Dedifferentiated amniotic fluid mesenchymal stem cell (primary cell): ENCODE measurements at regions not wholly inside any gene's neighbourhood (a gene's known extent, or its start where the extent isn't known, plus 50 kb on each side); places are given as distances from the start of the nearest gene placed in this dataset.

Source experiments
- DNase-seq: peaks from one replicate; pipeline ENCODE4 v3.0.0-alpha.2; 2016; ENCODE audit errors: extremely low spot score

DNA sequence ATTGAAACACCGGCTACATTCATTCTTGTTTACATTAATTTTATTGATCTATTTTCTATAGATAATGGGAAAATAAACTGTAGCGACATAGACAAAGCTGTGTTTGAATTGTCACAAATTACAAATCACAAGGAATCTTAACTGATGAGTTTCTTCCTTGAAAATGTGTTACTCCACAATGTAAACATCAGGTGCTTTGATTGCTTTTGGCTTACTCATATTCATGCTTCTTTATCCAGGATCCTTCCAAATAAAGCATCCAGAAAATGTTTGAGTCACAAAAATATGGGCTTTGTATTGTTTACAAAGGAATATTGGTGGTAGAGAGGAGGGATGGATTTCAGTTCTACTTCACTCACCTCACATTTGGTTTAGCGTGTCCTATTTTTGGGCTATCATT lies 64.0 kb downstream of the BMP2 start:
- DNase-seq = no peak

DNA sequence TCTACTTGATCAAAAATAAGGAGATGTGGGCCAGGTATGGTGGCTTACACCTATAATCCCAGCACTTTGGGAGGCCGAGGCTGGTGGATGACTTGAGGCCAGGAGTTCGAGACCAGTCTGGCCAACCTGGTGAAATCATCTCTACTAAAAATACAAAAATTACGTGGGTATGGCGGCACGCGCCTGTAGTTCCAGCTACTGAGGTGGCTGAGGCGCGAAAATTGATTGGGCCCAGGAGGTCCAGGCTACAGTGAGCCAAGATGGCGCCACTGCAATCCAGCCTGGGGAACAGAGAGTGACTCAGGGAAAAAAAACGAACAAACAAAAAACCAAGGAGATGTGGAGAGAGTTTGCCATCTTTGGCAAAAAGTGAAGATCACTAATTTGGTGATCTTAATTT lies 65.3 kb downstream of the BMP2 start:
- no peak for DNase-seq

DNA sequence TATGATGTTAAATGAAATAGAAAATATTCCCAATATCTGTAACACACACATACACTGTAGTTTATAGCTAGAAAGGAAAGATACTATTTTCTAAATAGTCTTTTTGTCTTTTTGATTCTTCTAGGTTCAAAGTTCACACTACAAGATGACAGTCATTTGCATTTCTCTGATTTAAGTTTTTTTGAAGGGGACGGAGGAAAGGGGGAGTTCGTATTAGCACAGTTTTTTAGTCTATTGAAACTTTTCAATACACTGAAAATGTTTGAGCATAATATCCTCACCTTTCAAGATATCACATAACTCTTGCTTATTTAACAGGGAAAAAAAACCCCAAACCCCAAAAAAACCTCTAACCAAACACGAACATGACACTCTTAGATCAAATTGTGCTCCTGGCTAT lies 68.1 kb downstream of the BMP2 start:
- no peak for DNase-seq

DNA sequence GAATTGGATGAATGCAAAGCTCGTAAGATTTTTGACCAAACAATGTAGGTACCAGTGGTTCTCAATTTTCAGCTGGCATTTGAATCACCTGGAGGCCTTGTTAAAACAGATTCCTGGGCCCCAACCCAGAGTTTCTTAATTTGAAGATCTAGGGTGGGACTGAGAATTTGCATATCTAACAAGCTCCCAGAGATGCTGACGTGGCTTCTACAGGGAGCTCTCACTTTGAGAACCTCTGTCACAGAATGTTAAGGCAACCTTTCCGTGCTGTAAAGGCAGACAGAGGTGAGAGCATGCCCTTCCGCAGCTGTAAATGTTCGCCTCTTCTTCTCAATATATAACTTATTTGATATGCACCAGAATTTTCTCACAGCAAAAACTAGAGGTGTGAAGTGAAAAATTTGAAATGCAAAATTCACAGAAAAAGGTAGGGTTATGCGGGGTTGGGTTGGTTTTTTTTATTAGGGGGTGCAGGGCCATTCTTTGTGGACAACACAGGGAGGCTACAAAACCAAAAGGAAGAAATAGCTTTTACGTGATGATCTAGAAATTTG lies 69.4 kb downstream of the BMP2 start:
- no peak for DNase-seq

DNA sequence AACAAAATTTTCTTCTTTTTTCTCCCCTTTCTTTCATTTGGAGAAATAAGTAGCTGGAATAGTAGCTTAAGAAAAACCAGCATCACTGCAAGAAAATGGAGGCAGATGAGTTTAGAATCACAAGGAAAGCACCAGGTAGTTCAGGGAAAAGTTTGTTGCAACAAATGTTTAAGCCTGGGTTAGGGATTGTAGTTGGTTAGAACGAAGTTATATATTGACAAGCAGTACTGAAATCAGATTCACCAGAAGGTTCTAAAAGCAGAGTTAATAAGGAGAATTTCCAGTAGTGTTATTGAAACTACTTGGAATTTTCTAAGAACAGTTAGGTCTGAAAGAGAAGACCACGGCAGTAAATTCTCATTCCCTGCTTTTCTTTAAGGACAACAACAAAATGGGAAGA lies 70.2 kb downstream of the BMP2 start:
- no peak for DNase-seq

DNA sequence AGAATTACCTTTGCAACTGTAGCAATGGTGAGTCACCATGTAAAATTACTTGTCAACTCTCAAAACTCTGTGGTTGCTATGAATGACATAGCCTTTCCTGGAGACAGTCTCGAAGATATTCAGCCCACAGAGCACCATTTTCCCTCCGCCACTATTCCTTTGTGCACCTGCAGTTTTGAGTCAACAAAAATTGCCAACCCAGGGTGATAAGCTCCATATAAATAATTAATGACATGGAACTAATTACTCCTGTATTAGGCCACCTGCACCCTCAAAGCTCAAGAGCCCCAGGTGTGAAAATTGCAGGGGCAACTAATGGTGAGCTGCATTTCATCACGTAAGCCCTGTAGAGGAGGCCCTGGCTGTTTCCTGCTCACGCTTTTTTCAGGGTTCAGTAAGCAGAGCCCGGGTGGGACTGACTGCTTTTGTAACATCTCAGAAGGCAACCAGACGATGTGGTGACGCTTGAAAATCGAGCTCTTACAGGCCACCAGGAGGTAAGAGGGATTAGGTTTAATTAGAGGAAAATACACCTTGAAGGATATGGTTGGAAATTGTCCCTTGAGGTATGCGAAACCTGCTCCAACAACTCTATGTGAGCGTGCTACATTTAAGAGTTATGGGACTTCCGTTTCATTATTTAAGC lies 70.8 kb downstream of the BMP2 start:
- DNase-seq = no peak

DNA sequence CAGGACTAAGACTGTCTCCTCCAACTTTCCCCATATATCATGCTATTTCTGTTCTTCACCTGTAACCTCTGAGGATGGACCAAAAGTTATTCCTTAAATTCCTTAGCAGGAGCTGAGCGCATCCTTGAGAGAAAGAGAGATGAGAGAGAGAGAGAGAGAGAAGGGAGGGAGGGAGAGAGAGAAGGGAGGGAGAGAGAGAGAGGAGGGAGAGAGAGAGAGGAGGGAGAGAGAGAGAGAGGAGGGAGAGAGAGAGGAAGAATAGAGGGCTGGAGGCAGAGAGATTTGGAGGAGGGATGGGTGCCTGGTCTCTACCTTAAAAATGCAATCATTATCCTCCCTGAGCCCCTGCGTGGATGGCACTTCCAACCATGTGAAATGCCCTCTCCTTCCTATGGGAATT lies 73.6 kb downstream of the BMP2 start:
- DNase-seq = no peak

DNA sequence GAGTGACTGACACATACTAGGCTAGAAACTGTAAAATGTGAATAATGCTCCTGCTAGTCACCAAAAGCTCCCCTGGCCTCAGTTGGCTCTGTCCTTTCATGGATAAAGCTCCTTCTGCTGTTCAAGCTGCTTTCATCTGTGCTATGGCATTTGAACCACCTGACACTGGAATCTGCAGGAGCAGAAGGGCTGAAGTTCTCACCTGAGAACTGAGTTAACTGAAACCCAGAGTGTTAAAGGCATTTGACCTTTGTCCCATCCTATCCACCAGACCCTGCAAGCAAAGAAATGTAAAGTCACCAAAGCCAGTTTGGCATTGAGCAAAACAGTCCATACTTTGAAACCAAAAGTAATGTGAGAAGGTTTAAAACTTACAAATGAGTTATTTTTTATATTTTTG lies 77.7 kb downstream of the BMP2 start:
- no peak for DNase-seq

DNA sequence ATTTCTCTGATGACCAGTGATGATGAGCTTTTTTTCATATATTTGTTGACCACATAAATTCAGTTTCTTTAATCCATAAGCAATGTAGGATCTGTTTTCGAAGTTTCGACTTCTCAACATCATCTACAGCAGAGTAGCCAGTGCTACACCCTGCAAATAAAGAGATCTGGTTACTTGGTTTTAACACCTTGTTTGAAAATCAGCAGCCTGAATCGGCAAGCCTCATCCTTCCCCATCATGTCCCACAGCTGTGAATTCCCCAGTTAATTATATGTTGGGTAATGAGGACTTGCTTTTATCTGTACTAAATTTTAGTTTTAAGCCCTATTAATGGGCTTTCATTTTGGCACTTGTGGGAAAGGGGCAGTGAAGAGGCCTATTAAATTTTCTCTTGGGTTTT lies 80.6 kb downstream of the BMP2 start:
- no peak for DNase-seq

DNA sequence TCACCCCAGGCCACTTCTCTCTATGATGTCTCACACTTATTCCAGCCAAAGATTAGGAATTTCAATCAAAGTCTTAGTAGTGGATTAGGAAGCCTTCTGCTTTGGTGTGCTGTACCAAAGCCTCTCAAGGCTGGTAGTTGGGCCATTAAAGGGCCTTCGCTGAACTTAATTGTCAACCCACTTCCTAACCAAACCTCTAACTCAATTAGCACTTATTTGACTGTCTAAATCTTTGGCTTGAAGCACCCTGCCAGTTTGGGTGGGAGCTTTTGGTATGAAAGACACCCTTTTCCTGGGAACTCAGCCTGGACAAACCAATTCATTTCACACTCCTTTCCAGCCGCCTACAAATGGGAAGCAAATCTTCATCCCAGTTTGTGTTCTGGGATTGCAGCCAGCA lies 81.5 kb downstream of the BMP2 start:
- no peak for DNase-seq

DNA sequence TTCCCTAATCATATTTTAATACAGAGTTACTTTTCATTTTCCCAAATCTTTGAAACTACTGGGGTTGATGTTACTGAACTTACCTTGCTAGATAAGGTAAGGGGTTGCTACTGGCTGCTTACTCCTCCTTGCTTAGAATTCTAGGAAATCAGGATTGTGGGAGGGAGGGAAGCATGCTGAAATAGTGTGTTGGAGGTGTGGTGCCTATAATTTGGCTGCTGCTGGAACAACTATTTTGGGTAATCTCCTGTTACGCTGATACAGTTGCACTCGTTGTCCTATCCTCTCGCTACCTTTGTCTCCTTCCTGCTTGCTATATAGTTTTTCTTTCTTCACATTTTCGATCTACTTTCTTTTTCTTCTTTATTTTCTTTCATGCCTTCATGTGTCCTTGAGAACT lies 83.7 kb downstream of the BMP2 start:
- DNase-seq = no peak

DNA sequence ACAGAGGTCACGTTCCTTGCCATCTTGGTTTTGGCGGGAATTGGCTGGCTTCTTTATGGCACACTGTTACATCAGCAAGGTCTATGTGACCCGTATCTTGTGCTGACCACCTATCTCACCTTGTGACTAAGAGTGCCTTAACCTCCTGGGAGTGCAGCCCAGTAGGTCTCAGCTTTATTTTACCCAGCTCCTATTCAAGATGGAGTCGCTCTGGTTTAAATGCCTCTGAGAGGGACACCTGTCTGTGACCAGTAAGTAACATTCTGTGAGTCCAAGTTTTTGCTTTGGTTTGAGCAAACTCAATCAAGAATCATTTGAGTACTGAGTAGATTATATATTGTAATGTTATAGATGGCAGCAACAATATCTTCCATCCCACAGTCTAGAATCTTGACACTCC lies 85.0 kb downstream of the BMP2 start:
- DNase-seq = no peak

DNA sequence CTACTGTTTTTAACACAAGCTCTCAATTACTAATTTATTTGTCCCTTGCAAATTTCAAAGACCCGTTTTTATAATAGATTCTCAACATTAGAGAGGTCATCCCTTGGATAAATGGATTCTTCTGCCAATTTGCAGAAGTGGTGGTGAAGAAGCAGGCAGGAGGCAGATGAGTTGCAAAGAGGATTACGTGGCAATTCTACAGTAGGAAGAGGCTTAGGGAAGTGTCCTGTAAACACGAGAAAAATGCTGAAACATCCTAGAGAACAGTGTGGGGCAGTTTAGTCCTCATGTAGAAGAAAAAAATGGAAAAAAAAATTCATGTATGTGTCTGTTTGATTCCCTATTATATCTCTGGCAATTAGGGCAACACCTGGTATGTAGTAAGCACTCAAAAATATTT lies 87.6 kb downstream of the BMP2 start:
- no peak for DNase-seq

DNA sequence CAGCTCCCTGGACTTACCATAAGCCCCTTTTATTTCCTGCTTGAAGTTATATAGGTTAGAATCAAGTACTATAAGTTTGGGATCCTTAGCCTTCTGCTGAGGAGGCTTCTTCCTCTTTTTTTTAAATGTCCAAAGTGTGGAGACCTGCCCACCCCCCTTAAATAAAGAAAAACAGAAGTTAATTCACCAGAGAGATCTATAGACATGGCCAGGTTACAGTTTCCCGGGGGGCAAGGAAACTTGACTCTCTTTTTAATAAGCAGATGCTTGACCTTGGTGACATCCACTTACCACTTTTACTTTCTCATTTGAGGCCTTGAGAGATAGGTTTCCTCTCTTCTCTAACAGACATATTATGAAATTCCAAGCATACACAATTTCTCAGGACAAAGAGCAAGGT lies 88.3 kb downstream of the BMP2 start:
- no peak for DNase-seq

DNA sequence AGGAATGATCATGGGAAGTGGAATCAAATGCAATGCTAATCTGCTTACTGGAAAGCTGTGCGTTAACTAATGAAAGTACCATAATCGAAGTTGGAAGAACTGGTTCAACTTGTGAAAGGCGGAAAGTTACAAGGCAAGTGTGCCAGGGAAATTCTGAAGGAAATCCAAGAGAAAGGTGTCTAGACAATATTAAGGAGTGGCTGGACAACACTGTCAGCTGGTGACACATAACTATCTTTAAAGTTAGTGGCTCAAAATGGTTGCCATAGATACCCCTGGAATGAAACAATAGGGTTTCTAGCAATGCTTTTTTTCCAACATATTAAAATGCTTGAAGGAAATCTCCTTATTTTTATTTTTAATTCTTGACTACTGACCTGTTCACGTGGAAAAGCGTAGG lies 90.4 kb downstream of the BMP2 start:
- no peak for DNase-seq

DNA sequence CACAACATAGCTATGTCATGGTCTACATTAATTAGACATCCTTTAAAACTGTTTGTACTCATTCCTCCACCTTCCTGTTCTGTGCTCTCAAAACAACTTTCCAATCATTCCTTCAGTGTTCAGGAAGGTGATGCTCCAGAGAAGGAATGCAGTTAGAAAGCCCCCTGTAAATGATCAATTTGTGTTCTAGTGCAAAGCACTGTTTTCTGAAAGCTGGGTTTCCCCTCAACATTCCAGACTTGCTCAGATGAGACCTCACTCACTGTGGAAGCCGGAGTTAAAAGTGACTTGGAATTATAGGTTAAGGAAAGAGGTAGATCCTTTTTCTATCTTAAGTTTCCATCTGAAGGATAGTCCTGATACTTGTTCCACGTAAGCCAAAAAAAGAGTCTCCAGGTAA lies 95.9 kb downstream of the BMP2 start:
- no peak for DNase-seq

DNA sequence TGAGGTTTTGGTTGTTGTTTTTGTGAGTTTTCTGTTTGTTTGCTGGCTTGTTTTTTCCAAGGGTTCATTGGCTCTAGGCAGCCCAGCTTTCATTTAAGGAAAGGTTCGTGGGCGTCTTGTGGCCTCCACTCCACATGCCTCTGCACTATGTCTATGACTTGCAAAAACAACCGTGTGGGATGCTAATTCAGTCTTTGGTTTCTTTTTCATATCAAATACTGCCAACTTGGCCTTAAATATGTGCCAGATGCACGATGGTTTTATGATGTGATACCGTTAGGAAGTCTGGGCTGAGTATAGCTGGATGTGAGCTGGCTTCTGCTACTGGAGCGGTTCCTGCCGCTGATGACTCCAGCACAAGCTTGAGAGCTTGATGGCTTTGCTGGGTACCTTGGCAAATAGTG lies 96.3 kb downstream of the BMP2 start:
- no peak for DNase-seq

DNA sequence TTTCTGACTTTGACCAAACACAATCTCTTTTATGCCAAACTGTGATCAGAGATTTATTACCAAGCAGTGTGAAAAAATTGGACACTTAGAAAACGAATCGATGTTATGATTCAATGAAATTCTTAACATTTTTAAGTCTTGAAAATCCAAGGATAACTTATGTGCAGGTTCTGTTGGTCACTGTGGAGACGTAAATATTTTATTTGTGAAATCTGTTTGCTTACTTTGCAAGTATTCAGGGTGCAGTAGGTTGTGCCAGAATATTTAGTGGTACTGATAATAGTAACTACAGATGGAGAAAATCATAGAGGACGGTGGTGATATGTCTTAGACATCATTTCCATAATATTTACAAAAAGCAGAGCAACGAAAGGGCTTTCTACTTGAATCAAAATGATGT lies 97.3 kb downstream of the BMP2 start:
- DNase-seq = no peak

DNA sequence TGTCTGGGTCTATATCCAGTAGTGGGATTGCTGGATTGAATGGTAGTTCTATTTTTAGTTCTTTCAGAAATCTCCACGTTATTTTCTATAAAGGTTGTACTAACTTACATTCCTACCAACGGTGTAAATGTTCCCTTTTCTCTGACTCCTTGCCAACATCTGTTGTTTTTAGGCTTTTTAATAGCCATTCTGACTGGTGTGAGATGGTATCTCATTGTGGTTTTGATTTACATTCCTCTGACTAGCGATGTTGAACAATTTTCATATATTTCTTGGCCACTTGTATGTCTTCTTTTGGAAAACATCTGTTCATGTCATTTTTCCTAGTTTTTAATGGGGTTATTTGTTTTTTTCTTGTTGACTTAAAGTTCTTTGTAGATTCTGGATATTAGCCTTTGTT lies 99.3 kb downstream of the BMP2 start:
- no peak for DNase-seq

DNA sequence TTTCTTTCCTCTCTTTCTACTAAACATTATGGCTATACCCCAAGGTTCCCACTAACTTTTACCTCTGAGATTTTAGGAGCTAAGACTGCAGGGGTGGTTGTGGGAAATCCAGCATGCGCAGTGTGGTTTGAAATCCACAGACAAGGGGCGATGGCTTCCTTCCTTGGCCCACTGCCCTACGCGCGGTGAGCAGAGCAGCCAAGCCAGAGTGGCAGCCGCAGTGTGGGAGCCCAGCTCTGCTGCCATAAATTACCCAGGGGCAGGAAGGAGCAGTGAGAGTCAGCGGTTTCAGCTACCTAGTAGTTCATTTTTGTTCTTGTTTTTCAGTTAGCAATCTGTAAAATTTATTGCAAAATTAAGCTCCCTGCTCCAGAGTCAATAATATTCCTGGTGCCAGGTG lies 101.4 kb downstream of the BMP2 start:
- DNase-seq = no peak

DNA sequence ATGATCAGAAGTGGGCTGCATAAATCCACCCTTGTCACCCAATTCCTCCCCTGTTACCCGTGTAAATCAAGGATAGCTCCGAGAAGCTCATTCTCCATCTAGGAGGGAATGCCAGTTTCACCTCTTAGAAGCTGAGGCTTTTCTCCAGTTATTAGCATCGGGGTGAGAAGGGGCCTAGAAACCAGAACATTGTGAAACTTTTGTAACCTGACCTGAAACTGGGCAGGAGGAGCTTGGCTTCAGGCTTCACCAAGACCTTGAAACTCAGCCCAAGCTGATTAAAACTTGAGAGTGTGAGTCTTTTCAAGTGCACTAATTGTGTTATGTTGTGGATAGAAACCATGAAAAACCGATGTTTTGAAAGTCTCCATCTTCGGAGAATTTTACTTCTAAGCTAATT lies 103.1 kb downstream of the BMP2 start:
- DNase-seq = no peak

DNA sequence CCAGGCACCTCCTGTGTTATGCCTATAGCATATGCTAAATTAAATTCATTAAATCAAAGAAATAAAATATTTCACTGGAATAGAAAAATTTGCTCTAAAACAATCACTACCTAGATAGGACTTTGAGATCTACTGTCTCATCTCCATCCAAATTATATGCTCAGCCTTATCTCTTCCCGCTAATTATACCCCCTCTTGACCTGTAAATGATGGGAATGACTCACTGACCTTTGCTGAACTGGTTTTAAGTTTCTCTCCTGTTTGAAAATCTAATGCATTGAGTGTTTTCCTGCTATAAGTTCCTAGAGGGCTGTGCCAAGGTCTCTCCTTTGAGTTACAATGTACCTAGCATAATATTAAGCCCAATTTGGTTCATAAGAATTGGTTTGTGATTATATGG lies 110.1 kb downstream of the BMP2 start:
- no peak for DNase-seq

DNA sequence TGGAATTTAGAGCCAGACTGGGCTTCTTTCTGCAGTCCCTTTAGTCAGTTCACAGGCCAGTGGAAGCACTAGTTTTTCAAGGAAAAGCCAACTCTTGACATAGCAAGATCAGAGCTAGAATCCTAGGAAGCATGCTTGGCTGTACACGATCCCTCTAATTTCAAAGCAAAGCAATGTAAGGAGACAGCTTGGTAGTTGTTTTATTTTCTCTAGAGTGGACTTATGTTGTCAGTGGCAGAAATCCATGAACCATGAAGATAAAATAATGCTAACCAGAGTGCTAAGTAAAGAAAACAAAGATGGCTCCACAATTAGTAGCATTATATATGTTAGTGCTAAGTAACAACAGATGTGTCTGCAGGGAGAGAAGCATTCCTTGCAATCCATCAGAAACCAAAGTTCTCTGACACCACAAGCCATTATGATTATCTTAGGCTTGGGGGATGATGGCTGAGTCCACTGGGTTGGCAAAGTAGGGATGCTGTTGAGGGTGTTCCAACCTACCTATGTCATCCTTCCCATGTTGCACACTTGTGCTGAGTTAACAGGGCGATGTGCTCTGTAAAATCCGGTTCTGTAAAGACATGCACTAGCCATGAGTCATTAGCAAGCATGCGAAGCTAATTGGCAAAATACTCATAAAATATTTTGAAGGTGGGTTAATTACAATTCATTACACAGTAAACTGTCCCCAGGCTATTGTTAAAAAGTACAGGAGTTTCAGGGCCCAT lies 115.2 kb downstream of the BMP2 start:
- no peak for DNase-seq

DNA sequence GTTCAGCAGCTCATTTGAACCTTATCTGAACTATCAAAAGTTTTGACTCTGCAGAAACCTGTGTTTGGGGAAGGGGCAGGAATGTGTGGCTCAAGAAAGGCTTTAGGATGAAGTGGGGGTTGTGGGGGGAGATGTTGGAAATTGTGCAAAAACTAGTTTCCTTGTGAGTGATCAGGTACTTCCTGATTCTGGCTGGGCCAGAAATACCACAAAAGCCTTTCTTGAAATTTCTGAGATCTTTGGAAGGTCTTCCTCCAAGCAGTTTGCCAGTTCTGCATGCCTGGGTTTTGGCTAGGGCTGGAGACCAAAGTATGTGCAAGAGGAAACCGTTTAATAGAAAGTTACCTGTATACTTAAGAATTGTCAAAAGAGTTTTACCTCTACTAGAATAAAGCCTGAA lies 116.6 kb downstream of the BMP2 start:
- no peak for DNase-seq
